AG09319 (cell line): ENCODE measurements at regions not wholly inside any gene's neighbourhood (a gene's known extent, or its start where the extent isn't known, plus 50 kb on each side); places are given as distances from the start of the nearest gene placed in this dataset.

ENCODE experiments used
- DNase-seq: peaks from one replicate; pipeline ENCODE4 v3.0.0-alpha.2; 2010; ENCODE audit warnings: low read depth; ENCODE audit errors: extremely low read depth
- TF ChIP-seq, protein P1 (sequence below): IDR thresholded peaks from 2 replicates; pipeline ENCODE4 v1.5.1; 2011; ENCODE audit warnings: low read depth, mild to moderate bottlenecking, inconsistent platforms, low read length, moderate library complexity

DNA sequence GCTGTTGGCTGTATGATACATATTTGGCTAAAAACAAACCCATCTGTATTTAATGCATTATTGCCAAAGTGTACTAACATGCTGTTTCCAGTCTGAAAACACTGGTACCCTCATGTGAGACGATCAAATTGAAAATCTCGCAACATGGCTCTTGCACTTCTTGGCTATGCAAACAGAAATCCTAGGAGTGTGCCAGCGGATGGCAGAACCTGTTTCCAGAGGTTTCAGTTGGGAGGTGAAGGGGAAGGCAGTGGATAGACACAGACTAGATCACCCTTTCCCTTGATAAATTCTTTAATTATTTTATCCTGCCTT lies 350.3 kb downstream of the TUSC7 start:
- DNase-seq = no peak
- TF ChIP-seq, protein P1, sequence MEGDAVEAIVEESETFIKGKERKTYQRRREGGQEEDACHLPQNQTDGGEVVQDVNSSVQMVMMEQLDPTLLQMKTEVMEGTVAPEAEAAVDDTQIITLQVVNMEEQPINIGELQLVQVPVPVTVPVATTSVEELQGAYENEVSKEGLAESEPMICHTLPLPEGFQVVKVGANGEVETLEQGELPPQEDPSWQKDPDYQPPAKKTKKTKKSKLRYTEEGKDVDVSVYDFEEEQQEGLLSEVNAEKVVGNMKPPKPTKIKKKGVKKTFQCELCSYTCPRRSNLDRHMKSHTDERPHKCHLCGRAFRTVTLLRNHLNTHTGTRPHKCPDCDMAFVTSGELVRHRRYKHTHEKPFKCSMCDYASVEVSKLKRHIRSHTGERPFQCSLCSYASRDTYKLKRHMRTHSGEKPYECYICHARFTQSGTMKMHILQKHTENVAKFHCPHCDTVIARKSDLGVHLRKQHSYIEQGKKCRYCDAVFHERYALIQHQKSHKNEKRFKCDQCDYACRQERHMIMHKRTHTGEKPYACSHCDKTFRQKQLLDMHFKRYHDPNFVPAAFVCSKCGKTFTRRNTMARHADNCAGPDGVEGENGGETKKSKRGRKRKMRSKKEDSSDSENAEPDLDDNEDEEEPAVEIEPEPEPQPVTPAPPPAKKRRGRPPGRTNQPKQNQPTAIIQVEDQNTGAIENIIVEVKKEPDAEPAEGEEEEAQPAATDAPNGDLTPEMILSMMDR = no peak

DNA sequence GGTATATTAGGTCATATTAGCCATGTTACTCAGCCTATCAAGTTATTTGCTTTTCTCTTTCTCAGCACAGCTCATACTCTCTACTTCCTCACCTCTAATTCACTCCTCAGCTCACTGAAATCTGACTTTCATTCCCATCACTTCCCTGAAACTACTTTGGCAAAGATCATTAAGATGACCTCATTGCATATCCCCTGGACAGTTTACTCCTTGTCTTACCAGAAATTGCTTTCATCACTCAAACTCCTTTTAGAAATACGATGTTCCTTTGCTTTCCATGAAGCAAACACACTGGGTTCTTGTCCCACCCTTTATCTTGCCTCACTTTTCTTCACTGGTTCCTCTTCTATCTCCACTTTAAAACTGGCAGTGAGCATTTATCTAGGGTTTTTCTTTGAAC lies 354.4 kb downstream of the TUSC7 start:
- TF ChIP-seq, protein P1 = no peak
- DNase-seq = no peak

DNA sequence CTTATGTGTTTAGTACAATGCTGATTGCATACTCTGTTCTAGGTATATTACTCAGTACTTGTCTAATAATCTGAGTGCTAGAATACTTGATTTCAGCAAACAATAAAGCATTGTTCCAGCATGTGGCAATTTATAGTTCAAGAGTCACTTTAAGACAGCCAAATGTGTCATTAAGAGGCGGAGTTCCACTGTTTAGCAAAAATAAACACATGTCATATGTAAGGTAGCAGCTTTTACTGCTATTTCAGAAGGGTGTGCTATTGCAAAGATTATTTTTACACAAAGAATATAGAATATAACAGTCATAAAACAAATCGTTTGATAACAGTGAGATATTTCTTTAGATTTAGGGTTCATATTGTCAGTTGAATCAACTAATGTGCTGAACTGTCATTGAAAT lies 358.7 kb downstream of the TUSC7 start:
- no peak for DNase-seq
- TF ChIP-seq, protein P1 = no peak

DNA sequence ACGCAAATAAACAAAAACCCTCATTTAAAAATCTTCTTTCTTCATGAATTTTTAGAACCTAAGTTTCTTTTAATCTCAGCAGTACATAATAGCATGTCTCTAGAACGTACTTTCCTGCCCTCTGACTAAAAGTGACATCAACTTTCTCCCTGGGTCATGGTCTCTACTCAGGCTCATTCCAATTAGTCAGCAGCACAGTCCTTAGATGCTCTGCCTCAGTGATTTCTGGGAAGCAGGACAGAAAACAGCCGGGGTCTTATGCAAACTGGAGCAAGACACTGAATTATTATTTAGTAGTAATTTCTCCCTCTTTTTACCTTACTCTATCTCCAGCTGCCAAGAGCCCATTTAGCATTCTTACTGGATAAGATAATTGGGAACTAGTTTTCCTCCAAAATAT lies 365.2 kb downstream of the TUSC7 start:
- no peak for DNase-seq
- TF ChIP-seq, protein P1 = no peak

DNA sequence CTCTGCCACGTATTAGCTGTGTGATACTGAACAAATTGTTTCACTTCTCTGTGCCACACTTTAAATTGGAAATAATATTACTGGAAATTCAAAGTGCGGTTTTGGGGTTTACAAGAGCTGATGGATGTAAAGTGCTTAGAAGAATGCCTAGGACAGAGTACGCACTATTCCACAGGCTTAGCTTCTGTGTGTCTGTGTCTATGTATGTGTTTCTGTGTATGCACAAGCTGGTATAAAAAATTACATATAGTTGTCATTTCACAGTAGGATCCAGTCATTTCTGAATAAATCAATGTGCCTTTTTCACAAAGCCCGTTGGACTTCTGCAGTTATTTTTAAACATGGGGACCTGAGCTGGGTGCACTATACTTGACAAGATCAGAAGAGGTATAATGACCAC lies 370.4 kb downstream of the TUSC7 start:
- TF ChIP-seq, protein P1 = no peak
- no peak for DNase-seq

DNA sequence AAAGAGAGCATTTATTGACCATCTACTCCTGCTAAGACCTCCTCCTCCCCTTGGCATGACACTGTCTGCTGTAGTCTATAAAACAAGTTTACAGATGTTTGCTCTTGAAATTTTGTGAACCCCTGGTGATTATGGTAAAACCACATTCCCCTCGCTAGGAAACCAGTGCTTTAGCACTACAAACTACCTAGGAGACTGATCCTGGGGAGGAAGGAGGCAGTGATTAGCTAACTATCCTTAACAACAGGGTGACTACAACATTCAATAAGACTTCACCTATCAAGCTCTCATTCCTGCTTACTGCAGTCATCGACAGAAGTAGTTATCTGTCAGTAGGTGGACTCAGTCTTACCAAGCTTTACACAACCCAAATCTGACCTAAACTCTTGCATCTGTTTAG lies 371.3 kb downstream of the TUSC7 start:
- no peak for DNase-seq
- TF ChIP-seq, protein P1 = no peak

DNA sequence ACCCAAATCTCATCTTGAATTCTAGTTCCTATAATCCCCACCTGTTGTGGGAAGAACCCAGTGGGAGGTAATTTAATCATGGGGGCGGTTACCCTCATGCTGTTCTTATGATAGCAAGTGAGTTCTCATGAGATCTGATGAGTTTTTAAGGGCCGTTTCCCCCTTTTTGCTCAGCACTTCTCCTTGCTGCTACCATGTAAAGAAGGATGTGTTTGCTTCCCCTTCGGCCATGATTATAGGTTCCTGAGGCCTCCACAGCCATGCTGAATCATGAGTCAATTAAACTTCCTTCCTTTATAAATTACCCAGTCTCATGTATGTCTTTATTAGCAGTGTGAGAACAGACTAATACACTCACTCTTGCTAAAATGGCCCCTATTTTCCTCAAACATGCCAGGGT lies 374.7 kb downstream of the TUSC7 start:
- TF ChIP-seq, protein P1 = no peak
- DNase-seq = no peak
